T-cell (primary cell): ENCODE measurements at regions not wholly inside any gene's neighbourhood (a gene's known extent, or its start where the extent isn't known, plus 50 kb on each side); places are given as distances from the start of the nearest gene placed in this dataset.

ENCODE experiments used
- ATAC-seq, 4 experiments: fragments of 200-7000 bp in 3 of 4; fragments of 150-1000 bp in 1 of 4; cut with Tn5 transposase; replicated peaks in 1 of 4; 1 replicate in 3 of 4; 2 replicates in 1 of 4; pipeline ENCODE4 v1.10.0; 2021; ENCODE audit warnings: moderate library complexity in 3 of 4, mild to moderate bottlenecking in 2 of 4, moderate number of reproducible peaks in 1 of 4
- CTCF ChIA-PET, 2 donors: fragments of 300-600 bp; sonication (Branson Sonifier 250); formaldehyde crosslinking; loops; one replicate each; lab custom pipeline; 2022; ENCODE audit warnings: antibody characterized with exemption in 2 of 2; lab: Charles Lee
- POLR2A ChIA-PET, 2 donors: fragments of 300-600 bp; sonication (Branson Sonifier 250); formaldehyde crosslinking; loops; one replicate each; lab custom pipeline; 2022; ENCODE audit warnings: antibody characterized with exemption in 2 of 2; lab: Charles Lee
- DNase-seq, 35 experiments: peaks; one replicate each; pipeline versions ENCODE4 v3.0.0 to v3.0.0-alpha.2; 2013 to 2023
- H3K27ac ChIP-seq: one replicate; pipeline ENCODE4 v1.5.1; 2013; ENCODE audit warnings: low read length
- H3K27me3 ChIP-seq, 2 experiments: replicated peaks in 1 of 2; 1 replicate in 1 of 2; 2 replicates in 1 of 2; pipeline versions ENCODE4 v1.6.1 to v1.7.0; 2013; ENCODE audit warnings: low read length in 1 of 2, mixed read lengths in 1 of 2; ENCODE audit not compliant: control insufficient read depth in 2 of 2, insufficient read depth in 2 of 2; ENCODE audit errors: extremely low read depth in 1 of 2
- H3K36me3 ChIP-seq, 2 donors: 1 replicate in 1 of 2; 2 replicates in 1 of 2; pipeline versions ENCODE4 v1.6.1 to v1.7.0; 2013; ENCODE audit warnings: low read length in 1 of 2; ENCODE audit not compliant: control insufficient read depth in 2 of 2, insufficient read depth in 1 of 2; ENCODE audit errors: extremely low read depth in 1 of 2
- H3K4me1 ChIP-seq, 2 experiments: 1 replicate in 1 of 2; 2 replicates in 1 of 2; pipeline versions ENCODE4 v1.6.1 to v1.7.0; 2013; ENCODE audit warnings: low read length in 2 of 2, mixed read lengths in 1 of 2; ENCODE audit not compliant: insufficient read depth in 2 of 2, control insufficient read depth in 1 of 2; ENCODE audit errors: extremely low read depth in 1 of 2
- H3K4me3 ChIP-seq, 2 donors: 1 replicate in 1 of 2; 2 replicates in 1 of 2; pipeline versions ENCODE4 v1.5.1 to v1.7.0; 2013; ENCODE audit warnings: mild to moderate bottlenecking in 2 of 2, low read length in 1 of 2, moderate library complexity in 1 of 2; ENCODE audit not compliant: control insufficient read depth in 1 of 2; ENCODE audit errors: extremely low read depth in 1 of 2
- H3K9me3 ChIP-seq: 2 replicates; pipeline ENCODE4 v1.7.0; 2013
- H3K27ac Mint-ChIP-seq, 2 donors: one replicate each; pipeline ENCODE4 v1.8.0; 2020 to 2021; ENCODE audit warnings: mild to moderate bottlenecking in 2 of 2, mixed read lengths in 2 of 2
- H3K27me3 Mint-ChIP-seq, 2 donors: one replicate each; pipeline ENCODE4 v1.8.0; 2021 to 2022; ENCODE audit warnings: mixed read lengths in 2 of 2
- H3K36me3 Mint-ChIP-seq: one replicate; pipeline ENCODE4 v1.8.0; 2021; ENCODE audit warnings: mixed read lengths
- H3K4me1 Mint-ChIP-seq, 3 donors: one replicate each; pipeline ENCODE4 v1.8.0; 2020 to 2022; ENCODE audit warnings: mixed read lengths in 3 of 3, mild to moderate bottlenecking in 1 of 3
- H3K4me3 Mint-ChIP-seq, 3 donors: one replicate each; pipeline ENCODE4 v1.8.0; 2020 to 2022; ENCODE audit warnings: mild to moderate bottlenecking in 3 of 3, mixed read lengths in 3 of 3, moderate library complexity in 3 of 3
- H3K9me3 Mint-ChIP-seq, 3 donors: one replicate each; pipeline ENCODE4 v1.8.0; 2020 to 2022; ENCODE audit warnings: mixed read lengths in 3 of 3
- whole genome bisulfite sequencing: methylation state at CpG from one replicate; pipeline ENCODE4 v1.1.5; 2013; ENCODE audit warnings: missing lambda C conversion rate; ENCODE audit not compliant: insufficient coverage; 5-methylcytosine and 5-hydroxymethylcytosine counted together

- POLR2A ChIA-PET = no interaction called here
- DNase-seq (no peak), ATAC-seq (no peak)
- Mint-ChIP-seq H3K27me3 (peaks cover 0 to 3% of the 10 kb centered on the region in 2 donors), H3K9me3 (peaks cover 0 to 4% (median 0%) of the 10 kb centered on the region in 3 donors), H3K4me3 (no peak overlapping the region), H3K36me3 (no peaks in the 10 kb centered on the region), H3K4me1 (no peaks in the 10 kb centered on the region), H3K27ac (no peak overlapping the region)
- no peaks in the 10 kb centered on the region for H3K27me3 ChIP-seq
- H3K9me3 ChIP-seq = no peaks in the 10 kb centered on the region
- CTCF ChIA-PET = no interaction called here
- 92% methylated on average over 22 of the region's 25 CpGs for whole genome bisulfite sequencing
- H3K27ac ChIP-seq = no peak overlapping the region
- no peaks in the 10 kb centered on the region for H3K36me3 ChIP-seq
- no peak overlapping the region for H3K4me3 ChIP-seq
- no peaks in the 10 kb centered on the region for H3K4me1 ChIP-seq
Observed at GRCh38 chr15:29490747-29491471, 221.3 kb upstream of the NSMCE3 start.

- Mint-ChIP-seq H3K27ac (no peak overlapping the region), H3K4me3 (no peak overlapping the region), H3K27me3 (peaks cover 4 to 17% of the 10 kb centered on the region in 2 donors), H3K36me3 (no peaks in the 10 kb centered on the region), H3K4me1 (no peaks in the 10 kb centered on the region), H3K9me3 (no peaks in the 10 kb centered on the region)
- Histone ChIP-seq H3K27ac (no peak overlapping the region), H3K4me1 (no peaks in the 10 kb centered on the region), H3K4me3 (no peak overlapping the region), H3K36me3 (no peaks in the 10 kb centered on the region), H3K9me3 (no peaks in the 10 kb centered on the region), H3K27me3 (peaks cover 0 to 10% of the 10 kb centered on the region in 2 experiments)
- ChIA-PET CTCF (no interaction called here), POLR2A (no interaction called here)
- 64% methylated on average over 4 of the region's 4 CpGs for WGBS
- no peak for ATAC-seq
- DNase-seq = no peak
Observed at GRCh38 chr15:29480949-29481348, 211.3 kb upstream of the NSMCE3 start.

GRCh38 chr15:29480278-29480677 is 210.7 kb upstream of the NSMCE3 start:
- no peaks in the 10 kb centered on the region for H3K9me3 ChIP-seq
- CTCF ChIA-PET = no interaction called here
- no peaks in the 10 kb centered on the region for H3K36me3 Mint-ChIP-seq
- H3K36me3 ChIP-seq = no peaks in the 10 kb centered on the region
- no peaks in the 10 kb centered on the region for H3K9me3 Mint-ChIP-seq
- H3K27ac ChIP-seq = no peak overlapping the region
- H3K4me1 Mint-ChIP-seq = no peaks in the 10 kb centered on the region
- H3K4me3 ChIP-seq = no peak overlapping the region
- ATAC-seq (no peak), DNase-seq (no peak)
- peaks cover 0 to 14% of the 10 kb centered on the region in 2 experiments for H3K27me3 ChIP-seq
- 73% methylated on average over 7 of the region's 8 CpGs for WGBS
- H3K27me3 Mint-ChIP-seq = peaks cover 4 to 17% of the 10 kb centered on the region in 2 donors
- POLR2A ChIA-PET = no interaction called here
- H3K4me1 ChIP-seq = no peaks in the 10 kb centered on the region
- no peak overlapping the region for H3K4me3 Mint-ChIP-seq
- no peak overlapping the region for H3K27ac Mint-ChIP-seq

GRCh38 chr15:29477256-29477655 is 207.6 kb upstream of the NSMCE3 start:
- no peaks in the 10 kb centered on the region for H3K36me3 ChIP-seq
- DNase-seq (no peak), ATAC-seq (no peak)
- no peaks in the 10 kb centered on the region for H3K9me3 ChIP-seq
- no peaks in the 10 kb centered on the region for H3K36me3 Mint-ChIP-seq
- no peaks in the 10 kb centered on the region for H3K4me1 Mint-ChIP-seq
- ChIA-PET CTCF (no interaction called here), POLR2A (no interaction called here)
- no peak overlapping the region for H3K4me3 Mint-ChIP-seq
- no peak overlapping the region for H3K4me3 ChIP-seq
- no peak overlapping the region for H3K27ac Mint-ChIP-seq
- H3K4me1 ChIP-seq = no peaks in the 10 kb centered on the region
- WGBS = 100% methylated on average over 1 of the region's 2 CpGs
- H3K27me3 Mint-ChIP-seq = peaks cover 4 to 15% of the 10 kb centered on the region in 2 donors
- H3K27me3 ChIP-seq = peaks cover 0 to 15% of the 10 kb centered on the region in 2 experiments
- no peak overlapping the region for H3K27ac ChIP-seq
- no peaks in the 10 kb centered on the region for H3K9me3 Mint-ChIP-seq

GRCh38 chr15:29476503-29477080 is 207.0 kb upstream of the NSMCE3 start:
- POLR2A ChIA-PET = no interaction called here
- no peaks in the 10 kb centered on the region for H3K4me1 ChIP-seq
- H3K27me3 ChIP-seq = peaks cover 0 to 15% of the 10 kb centered on the region in 2 experiments
- H3K36me3 Mint-ChIP-seq = no peaks in the 10 kb centered on the region
- H3K9me3 Mint-ChIP-seq = no peaks in the 10 kb centered on the region
- H3K27ac Mint-ChIP-seq = no peak overlapping the region
- H3K9me3 ChIP-seq = no peaks in the 10 kb centered on the region
- H3K27ac ChIP-seq = no peak overlapping the region
- no peaks in the 10 kb centered on the region for H3K4me1 Mint-ChIP-seq
- CTCF ChIA-PET = no interaction called here
- H3K27me3 Mint-ChIP-seq = peaks cover 4 to 15% of the 10 kb centered on the region in 2 donors
- no peaks in the 10 kb centered on the region for H3K36me3 ChIP-seq
- 81% methylated on average over 15 of the region's 17 CpGs for WGBS
- ATAC-seq = no peak
- H3K4me3 ChIP-seq = no peak overlapping the region
- no peak for DNase-seq
- no peak overlapping the region for H3K4me3 Mint-ChIP-seq

GRCh38 chr15:29475096-29475495 is 205.5 kb upstream of the NSMCE3 start:
- no peak for DNase-seq
- H3K27ac Mint-ChIP-seq = no peak overlapping the region
- no peaks in the 10 kb centered on the region for H3K36me3 Mint-ChIP-seq
- no peaks in the 10 kb centered on the region for H3K9me3 Mint-ChIP-seq
- Histone ChIP-seq H3K9me3 (no peaks in the 10 kb centered on the region), H3K4me3 (no peak overlapping the region), H3K36me3 (no peaks in the 10 kb centered on the region), H3K27me3 (peaks cover 0 to 6% of the 10 kb centered on the region in 2 experiments), H3K4me1 (no peaks in the 10 kb centered on the region), H3K27ac (no peak overlapping the region)
- ATAC-seq = no peak
- H3K4me1 Mint-ChIP-seq = no peaks in the 10 kb centered on the region
- CTCF ChIA-PET = no interaction called here
- WGBS = 86% methylated on average over 6 of the region's 10 CpGs
- POLR2A ChIA-PET = no interaction called here
- H3K27me3 Mint-ChIP-seq = peaks cover 3 to 13% of the 10 kb centered on the region in 2 donors
- H3K4me3 Mint-ChIP-seq = no peak overlapping the region
